ENCODE measurements at regions not wholly inside any gene's neighbourhood (a gene's known extent, or its start where the extent isn't known, plus 50 kb on each side); places are given as distances from the start of the nearest gene placed in this dataset.

DNA sequence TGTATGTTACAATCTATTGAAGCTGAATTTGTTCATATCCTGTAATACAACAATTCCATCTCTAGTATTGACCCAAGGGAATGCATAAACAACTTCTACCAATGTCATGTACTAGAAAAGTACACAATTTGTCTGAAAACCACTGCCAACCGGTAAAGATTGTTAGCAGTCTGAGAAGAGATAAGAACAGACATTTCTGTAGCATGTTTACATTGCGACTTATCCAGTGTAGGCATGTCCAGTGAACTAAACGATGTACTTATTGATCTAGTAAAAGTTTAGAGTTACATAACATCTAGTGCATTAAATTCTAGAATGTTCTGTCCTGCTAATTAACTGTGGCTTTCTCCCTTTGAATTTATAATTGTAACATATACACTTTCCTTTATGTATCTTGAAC, 425.9 kb downstream of the SLITRK6 start:
- DNase-seq: no peak

- DNase-seq: no peak
Measured at GRCh38 chr13:85371254-85371653, 428.0 kb downstream of the SLITRK6 start.

DNA sequence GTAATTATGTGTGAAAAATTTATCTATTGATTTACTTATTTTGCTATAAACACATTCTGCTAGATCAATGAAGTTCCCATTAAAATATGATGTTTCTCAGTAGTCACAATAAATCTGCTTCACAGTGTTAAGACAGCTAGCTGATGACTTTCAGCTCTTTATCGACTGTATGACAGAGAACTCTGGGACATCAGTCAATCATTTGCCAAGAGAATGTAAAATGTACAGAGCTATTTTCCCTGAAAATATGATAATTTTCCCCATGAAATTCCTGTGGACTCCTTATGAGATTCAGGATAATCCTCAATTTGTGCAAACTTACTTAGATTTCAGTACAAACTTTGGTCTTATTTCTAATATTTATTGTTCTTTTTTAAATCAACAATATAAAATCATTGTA, 430.5 kb downstream of the SLITRK6 start:
- no peak for DNase-seq

- no peak for DNase-seq
Measured at GRCh38 chr13:85367887-85368286, 431.3 kb downstream of the SLITRK6 start.

DNA sequence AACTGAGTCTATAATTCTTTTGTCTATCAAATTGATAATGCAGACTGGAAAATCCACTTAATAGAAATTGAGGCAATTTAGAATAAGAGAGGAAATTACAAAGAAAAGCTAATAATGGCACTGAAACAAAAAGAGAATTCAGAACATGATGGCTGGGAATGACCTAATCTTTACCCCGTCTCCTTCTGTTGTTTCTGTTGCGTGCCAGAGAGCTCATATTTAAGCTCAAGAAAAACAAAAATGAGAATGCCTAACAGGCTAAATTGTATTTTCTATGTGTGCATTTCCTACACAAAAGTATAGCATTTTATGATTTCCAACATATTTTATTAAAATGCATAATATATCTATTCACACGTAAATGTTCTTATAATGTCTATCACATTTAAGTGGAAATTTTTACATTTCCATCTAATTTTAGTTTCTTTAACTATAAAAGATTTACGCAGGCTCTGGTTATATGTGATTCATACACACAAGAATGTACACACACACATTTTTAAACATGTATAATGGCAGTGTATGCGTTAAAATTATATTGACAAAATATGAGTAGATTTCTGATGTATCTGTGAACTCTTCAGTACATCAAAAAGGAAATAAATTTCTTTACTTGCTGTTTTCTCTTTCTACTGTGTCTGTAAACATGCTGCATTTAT, 432.3 kb downstream of the SLITRK6 start:
- DNase-seq: peak; percentile 35

DNA sequence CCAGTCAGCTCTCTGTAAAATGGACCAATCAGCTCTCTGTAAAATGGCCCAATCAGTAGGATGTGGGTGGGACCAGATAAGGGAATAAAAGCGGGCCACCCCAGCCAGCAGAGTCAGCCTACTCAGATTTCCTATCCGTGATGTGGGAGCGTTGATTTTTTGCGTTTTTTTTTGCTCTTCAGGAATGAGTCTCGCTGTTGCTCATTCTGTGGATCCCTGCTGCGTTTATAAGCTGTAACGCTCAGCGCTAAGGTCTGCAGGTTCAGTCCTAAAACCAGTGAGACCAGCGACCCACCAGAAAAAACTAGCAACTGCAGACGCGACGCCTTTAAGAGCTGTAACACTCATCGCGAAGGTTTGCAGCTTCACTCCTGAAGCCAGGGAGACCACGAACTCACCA, 435.7 kb downstream of the SLITRK6 start:
- DNase-seq: no peak

GRCh38 chr13:85362980-85363379, 436.2 kb downstream of the SLITRK6 start:
- DNase-seq: no peak

DNA sequence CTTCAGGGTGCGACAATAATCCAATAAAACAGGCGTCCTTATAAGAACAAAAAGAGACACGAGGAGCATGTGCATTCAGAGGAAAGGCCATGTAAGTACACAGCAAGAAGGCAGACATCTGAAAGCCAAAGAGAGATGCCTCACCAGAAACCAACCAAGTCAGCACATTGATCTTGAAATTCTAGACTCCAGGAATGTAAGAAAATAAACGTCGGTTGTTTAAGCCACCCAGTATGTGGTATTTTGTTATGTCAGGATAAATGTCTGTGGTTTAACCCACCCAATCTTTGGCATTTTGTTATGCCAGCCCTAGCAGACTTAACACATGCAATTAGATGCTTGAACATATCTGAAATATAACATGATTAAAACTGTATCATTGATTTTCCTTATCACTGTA, 452.0 kb downstream of the SLITRK6 start:
- peak; percentile 2 for DNase-seq

GRCh38 chr13:85334187-85334586, 465.0 kb downstream of the SLITRK6 start:
- no peak for DNase-seq

DNA sequence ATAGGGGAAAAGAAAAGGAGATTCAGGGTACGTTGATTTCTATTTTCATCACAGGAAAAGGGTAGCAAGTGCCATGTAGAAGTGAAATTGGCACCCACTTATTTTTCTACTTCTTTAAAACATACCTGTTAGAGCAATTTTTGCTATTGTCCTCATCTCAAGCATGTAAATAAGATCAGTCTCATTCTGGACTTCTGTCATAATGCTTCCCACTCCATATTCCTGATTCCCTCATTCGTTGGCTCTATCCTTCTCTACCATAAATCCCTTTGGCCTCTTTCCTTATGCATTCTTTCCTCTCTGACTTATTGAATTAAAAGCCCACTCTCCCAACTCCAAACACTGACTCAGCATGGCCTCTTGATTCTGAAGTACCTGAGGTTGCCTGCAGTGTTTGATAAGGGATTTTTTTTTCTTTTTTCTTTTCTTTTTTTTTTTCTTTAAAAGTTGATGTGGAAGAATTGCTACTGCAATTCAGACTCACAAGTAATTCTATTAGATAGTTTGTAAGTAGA, 465.7 kb downstream of the SLITRK6 start:
- no peak for DNase-seq

DNA sequence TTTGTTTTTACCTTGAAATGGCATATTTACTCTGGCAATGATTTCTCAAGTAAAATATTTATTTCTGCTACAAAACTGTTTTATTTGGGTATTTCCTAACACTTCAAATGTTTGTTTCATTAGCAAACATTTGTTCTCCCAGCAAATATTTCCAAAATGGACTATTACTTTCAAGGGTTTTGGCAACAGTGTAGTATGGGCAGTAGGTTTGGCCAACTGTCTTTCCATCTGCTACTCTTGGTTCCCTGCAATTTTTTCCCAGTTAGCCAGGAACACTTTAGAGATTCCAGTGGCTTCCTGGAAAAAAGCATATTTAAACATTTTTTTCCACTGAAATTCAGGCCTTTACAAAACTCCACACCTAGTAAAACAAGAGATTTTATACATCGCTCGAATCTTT, 466.6 kb downstream of the SLITRK6 start:
- DNase-seq: no peak

DNA sequence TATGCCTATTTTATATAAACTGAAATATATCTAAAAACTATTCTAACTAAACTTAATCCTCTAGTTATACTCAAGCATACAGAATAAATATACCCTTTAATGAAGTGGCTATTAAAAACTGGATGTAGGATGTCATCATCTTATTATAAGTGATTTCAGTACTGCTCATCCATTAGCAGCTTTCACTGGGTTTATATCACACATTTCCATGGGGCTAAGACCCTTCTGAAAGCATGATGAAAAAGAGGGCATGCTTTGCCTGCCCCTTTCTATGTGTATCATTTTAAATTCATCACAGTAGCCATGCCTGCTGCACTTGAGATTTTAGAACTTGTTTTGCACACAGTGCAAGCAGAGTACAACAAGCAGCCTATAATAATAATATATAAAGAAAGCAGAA, 477.5 kb downstream of the SLITRK6 start:
- DNase-seq: no peak

GRCh38 chr13:85317781-85318180, 481.4 kb downstream of the SLITRK6 start:
- no peak for DNase-seq

DNA sequence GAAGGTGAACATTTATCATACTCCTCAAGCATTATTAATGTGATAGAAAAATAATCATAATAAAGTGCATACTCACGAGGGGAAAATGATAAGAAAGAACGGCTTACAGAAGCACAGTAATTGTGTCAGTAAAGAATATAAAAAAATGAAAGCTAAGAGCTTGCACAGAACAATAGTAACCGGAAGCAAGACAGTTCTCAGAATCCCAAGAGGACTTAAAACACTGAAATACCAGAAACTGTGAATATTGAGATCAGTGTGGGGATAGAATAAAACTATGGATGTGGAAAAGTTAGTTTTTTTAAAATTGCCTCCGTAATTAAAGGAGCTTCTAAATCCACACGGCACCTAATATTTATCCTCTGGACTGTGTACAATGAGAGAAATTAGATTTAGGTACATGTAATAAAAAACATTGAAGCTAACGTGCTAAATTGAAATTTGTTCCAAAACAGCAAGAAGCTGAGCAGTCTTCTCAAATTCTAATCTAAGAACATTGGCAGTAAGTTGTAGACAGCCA, 482.7 kb downstream of the SLITRK6 start:
- DNase-seq: no peak

DNA sequence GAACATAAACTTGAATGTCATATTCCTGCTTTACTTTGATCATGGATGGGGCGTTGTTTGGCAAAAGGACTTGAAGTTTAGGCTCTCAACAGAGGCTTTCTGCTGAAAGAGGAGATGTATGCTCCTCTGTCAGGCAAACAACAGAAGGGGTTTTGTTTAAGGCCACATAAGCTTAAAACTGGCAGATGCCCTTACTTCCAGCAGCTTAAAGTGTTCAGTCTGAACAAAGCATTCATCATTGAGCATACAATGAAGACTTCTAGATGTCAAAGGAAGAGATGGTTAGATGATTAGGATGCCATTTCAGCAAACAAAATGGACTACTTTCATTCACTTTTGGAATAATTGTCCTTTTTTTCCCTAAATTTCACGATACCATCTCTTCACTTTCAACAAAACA, 484.5 kb downstream of the SLITRK6 start:
- DNase-seq: peak; percentile 15

DNA sequence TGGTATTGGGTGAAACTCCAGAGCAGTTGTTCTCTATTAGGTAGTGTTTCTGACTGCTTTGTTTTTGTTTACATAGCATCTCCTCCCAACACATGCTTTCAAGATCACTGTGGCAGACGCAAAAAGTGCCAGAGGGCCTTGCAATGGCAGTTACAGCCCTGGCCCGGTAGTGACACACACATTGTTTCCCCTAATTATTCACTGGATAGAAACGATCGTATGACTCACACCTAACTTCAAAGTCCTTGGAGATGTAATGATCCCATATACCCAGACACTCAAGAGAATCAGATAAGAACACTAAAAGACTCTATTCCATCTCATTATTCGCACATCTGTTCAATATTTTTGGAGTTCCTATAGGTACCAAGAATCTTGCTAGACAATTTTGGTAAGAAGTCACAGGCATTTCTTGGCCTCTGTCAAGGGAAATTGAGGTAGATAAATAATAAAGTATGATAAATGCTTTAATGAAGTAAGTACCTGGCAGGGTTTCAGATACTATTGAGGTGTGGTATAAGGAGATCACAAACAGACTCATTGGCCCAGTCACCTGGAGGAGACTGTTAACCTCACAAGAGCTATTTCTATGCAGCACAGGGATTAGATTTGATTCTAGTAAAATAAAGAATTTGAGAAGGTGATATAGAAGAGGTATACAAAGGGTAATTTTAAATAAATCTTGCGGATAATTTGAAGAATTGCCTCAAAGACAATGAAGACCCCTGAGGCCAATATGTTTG, 485.3 kb downstream of the SLITRK6 start:
- peak; percentile 14 for DNase-seq

- DNase-seq: no peak
Measured at GRCh38 chr13:85312071-85312470, 487.1 kb downstream of the SLITRK6 start.

DNA sequence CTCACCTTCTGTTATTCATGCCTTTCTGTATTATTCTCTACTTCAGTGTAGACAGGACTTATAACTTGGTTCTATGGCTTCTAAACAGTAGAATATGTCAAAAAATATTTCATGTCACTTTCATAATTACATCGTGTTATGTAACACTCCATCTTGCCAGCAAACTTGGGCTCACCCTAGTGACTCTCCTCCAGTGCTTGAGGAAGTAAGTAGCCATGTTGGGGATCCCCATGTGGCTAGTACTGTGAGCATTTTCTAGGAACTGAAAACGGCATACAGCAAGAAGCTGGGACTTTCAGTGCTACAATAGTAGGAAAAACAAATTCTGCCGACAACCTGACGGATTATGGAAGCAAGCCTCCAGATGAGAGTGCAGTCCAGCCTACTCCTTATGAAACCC, 495.6 kb downstream of the SLITRK6 start:
- DNase-seq: no peak

DNA sequence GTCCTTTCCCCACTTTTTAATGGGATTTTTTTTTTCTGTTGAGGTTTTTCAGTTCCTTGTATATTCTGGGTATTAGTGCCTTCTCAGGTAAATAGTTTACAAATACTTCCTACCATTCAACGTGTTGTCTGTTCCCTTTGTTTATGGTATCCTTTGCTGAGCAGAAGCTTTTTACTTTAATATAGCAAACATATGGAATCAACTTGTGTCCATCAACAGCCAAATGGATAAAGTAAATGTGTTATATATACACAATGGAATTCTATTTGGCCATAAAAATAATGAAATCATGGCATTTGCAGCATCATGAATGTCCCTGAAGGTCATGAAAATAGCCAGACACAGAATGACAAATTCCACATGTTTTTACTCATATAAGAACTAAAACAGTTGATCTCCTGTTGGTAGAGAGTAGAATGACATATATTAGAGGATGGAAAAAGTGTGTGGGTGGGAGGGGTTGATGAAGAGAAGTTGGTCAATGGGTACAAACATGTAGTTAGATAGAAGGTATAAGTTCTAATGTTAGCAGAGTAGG, 500.8 kb downstream of the SLITRK6 start:
- DNase-seq: no peak

- no peak for DNase-seq
Measured at GRCh38 chr13:85288698-85289097, 510.5 kb downstream of the SLITRK6 start.

- DNase-seq: no peak
Measured at GRCh38 chr13:85287528-85287927, 511.7 kb downstream of the SLITRK6 start.

DNA sequence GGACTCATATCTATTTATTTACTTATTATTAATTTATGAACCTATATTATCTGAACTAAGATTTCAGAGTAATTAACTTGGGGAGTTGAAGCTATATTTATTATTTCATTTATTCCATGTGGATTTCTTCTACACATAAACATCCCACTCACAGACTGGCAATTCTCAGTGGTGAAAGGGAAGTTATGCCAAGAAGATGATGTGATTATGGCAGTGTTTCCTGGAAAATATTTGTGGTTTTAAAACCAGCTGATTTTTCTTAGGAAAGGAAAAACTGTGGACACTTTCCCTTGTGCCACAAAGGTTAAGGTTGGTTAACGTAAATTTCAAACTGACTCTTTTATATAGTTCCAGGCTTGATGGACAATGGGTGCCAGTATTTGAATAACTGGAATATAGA, 513.1 kb downstream of the SLITRK6 start:
- no peak for DNase-seq

- no peak for DNase-seq
Measured at GRCh38 chr13:85284349-85284748, 514.9 kb downstream of the SLITRK6 start.

DNA sequence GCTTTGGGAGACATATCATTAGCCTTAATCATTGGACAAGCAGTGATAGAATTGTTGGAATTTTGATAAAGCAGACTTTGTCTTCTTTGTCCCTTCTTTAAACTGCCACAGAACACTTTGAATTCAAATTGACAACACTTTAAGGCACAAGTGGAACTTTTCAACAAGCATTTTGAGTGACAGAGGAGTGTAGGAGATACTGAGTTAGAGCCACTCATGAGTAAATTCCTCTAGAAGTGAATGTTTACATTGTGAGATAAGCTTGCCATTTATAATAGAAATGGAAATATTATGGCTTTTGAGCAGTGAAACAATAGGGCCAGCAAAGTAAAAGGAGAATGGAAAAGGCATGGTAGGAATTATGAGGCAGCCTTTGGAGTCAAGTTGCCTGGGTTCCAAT, 515.8 kb downstream of the SLITRK6 start:
- no peak for DNase-seq
